NAMALWA (cell line): ENCODE measurements at regions not wholly inside any gene's neighbourhood (a gene's known extent, or its start where the extent isn't known, plus 50 kb on each side); places are given as distances from the start of the nearest gene placed in this dataset.
A peak's percentile ranks its signal among the peaks of the same experiment; 100 is the strongest.

Experiments used
- DNase-seq: peaks from one replicate; pipeline ENCODE4 v3.0.0-alpha.2; 2015; ENCODE audit warnings: low spot score

DNA sequence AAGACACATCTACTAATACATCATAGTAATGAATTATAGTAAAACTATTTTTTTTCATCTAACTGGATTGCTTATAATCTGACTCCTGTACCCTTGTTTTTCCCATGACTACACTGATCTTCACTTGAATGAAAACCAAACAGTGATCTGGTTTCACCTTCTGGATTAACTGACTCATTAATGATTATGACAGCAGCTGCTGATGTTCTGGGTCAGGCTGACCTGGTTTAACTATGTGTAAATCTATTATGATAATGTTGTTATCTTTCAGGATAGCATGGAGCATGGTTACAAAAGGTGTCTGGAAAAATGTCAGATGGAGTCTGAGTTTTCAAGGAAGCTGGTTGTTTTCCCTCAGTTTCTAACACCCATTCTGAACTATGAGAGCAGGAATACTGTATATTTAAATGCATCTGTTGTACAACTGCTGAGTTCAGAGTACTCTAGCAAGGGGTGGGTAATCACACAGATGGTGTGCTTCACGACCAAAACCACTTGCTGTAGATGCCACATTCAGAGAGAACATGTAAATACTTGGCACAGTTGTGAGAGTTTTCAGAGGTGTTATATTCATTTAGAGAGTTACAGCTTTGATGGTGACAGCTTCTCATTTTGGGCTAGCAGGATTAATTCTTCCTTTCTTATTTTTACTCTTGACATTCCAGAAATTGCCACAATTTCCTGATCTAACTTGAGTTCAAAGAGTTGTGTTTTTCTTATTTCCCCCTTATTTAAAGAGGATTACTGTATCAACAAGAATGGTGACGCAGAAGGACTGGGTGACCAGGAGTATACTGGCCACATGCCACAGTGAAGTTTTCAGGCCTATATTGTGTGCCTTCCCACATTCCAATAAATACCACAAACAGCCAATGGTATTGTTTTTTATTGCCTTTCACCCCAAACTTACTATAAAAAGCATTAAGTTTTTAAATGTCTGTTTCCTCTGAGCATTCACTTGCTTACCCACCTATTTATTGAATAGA is 249.7 kb upstream of the TET2 start:
- DNase-seq: no peak

DNA sequence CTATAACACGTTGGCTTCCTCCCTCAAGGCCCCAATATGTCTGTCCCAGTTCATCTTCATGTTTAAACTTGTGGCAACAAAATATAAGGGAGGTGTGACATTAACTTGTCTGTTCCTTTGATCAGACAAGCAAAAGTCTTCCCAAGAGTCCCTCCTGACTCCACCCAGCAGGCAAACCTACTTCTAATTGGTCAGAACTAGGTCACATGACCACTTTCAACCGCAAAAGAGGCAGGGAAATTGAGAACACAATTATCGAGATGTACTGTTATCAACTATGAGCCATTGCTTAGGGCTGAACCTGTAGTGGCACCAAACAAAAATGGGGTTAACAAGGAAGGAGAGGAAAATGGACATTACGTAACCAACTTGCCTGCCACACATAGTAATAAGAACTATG is 246.8 kb upstream of the TET2 start:
- no peak for DNase-seq

DNA sequence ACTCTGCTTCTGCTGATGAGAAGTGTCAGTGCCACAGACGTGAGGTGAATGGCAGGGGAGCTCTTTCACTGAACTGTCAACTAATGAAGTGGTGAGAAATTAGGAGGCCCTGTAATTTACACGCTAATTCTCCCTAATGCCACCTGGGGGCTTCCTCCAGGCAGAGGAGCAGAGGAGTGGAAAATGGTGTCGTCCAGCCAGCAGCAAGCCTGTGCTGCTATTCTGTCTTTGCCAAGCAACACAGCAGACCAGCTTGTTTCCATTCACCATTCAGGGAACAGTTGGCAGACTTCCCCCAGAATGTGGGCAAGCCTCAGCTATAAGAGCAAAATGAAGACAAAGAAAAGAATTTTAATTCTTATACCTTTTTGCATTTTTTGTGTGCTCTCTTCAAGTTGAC is 245.2 kb upstream of the TET2 start:
- peak; percentile 25 for DNase-seq

DNA sequence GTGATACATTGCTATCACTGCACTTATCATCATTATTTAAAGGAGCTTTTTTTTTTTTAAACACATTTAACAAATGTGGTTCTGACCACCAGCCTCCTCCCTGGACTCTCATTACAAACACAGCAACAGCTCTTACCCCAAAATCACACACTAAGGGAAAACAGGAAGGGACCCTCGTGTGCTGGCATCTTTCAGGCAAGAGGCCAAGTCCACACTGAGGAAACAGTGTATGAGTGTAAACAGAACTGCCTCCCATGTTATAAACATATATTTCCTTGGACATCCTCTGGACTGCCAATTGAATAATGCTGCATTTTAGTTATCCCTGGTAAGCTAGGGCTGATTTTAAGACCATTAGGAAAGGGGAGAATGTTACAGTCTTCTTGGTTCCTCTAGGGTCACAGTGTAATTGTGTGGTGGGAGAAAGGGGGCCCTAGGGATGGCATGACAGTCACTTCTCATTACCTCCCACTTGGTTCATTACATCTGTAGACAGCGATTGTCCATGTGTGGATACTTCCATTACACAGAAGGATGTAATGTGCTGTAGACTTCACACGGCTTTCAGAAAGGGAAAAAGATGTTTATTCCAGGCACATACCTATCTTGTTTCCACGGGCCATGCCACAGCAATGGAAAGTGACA is 244.6 kb upstream of the TET2 start:
- DNase-seq: no peak

- DNase-seq: no peak
These were observed 241.6 kb upstream of the TET2 start for GRCh38 chr4:104905065-104905464.

DNA sequence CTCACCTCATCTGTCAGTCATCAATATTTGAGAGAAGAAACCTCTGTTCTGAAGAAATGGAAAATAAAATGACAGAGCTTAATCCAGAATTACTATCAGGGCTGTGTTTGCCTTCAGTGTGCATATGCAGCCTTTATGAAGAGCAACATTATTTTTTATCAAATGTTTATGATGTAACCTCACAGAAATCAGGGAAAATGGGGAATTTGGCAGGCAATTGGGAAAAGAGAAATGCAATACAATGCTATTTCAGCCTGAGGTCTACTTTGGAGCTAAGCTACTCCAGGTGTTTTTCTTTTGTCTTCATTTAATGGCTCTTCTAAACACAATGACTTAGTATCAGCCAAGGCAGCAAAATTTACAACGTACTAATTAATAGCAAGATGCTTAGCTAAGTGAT is 241.1 kb upstream of the TET2 start:
- DNase-seq: no peak

DNA sequence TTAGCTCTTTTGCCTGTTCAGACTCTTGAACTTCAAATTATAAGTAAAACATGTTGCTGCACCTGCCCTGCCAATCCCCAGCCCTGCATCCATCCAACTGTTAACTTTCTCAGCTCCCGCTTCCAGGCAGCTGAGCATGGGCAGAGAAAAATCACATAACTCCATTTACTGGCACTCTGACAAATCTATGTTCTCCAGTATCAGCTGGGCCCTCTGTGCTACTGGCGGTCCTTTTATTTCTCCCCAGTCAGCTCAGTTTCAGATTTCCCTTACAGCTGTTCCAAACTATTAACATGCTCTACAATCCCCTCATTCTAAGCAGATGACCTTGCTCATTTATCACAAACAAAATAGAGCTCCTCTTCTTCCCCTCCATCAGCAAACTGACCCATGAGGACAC is 240.4 kb upstream of the TET2 start:
- no peak for DNase-seq

DNA sequence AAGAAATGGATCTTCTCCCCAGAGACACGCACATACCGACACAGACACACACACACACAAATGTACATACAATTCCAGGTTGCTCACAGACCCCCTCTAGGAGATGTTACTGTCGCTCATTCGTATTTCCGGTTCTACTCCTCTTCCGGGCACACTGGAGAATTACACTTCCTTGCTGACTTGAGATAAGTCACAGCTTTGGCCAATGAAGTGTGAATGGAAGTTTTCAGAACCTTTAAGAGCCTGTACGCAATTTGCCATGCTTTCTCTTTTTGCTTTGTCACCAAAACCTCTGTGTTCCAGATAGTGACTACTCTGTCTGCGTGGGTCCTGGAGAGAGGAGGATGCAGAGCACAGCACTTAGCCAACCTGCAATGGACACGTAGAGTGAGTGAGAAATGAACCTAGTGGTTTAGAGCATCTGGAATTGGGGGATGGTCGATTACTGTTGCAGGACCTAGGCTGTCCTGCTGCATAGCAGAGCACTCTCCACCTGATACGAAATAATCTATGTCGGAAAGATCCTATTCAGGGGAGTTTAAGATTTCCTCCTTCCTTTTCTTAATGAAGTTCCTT is 239.5 kb upstream of the TET2 start:
- DNase-seq: no peak

DNA sequence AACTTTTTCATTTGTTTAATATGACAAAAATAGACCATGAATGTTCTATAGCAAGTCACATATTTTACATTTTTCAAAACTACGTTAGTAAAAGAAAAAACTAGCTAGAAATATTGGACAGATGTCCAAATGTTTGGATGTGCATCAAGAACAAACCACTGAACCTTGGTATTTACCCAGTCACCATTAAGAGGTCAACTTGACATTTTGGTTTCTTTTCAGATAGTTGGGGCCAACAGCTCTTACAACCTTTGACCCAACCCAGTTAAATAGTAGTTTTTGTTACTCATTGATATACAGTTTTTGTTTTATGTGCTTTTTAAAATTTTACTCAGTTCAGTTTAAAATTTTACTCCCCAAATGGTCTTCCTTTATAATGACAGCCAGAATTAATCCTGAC is 238.7 kb upstream of the TET2 start:
- DNase-seq: no peak

DNA sequence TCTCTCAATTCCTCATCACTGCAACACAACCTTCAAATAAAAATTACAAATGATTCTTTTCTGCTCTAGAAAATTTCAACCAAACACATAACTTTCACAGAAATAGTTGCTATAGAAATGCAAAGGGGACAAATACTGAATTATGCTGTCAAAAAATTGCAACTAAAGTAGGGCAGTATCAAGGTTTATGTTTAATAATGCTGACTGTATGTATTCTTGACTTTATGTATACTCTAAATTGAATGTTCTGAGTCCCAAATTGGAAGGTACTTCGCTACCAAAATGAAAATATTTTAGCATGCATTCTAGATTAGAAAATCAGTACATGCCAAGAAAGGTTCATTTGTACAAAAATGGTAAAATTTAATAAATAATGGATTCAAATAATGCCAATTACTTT is 237.3 kb upstream of the TET2 start:
- DNase-seq: no peak

DNA sequence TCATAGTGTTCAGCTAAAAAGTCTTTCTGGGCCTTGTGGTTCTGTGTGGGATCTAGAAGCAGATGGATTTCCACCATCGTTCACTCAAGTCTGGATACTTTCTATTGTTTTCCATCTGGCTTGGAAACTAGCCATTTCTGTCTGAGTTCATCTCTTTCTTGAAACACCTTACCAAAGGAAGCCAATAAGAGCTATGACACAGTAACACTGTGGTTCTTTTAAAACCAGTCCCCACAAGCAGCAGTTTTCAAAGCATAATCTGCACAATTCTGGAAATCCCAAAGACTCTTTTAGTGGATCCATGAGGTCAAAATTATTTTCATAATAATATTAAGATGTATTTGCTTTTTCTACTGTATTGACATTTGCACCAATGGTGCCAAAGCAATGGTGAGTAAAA is 234.2 kb upstream of the TET2 start:
- DNase-seq: no peak

GRCh38 chr4:104915373-104915772 is 231.3 kb upstream of the TET2 start:
- no peak for DNase-seq

DNA sequence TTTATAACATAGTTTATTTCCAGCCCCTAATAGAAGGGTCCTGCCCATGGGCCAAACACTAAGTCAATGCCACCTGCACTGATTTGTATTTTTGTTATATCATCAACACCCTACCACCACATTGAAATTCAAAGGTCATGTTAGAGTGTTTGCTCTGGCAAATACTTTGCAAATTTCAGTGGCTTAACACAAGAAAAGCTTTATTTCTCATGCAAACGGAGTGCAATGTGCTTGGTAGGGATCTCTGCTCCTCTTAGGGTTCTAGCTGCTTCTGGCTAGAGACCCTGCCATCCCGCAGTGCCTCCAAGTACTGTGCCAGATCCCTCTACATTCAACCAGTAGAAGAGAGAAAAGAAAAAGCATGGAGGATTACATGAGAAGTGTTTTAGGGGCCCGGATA is 230.8 kb upstream of the TET2 start:
- no peak for DNase-seq

GRCh38 chr4:104919406-104919805 is 227.3 kb upstream of the TET2 start:
- no peak for DNase-seq

DNA sequence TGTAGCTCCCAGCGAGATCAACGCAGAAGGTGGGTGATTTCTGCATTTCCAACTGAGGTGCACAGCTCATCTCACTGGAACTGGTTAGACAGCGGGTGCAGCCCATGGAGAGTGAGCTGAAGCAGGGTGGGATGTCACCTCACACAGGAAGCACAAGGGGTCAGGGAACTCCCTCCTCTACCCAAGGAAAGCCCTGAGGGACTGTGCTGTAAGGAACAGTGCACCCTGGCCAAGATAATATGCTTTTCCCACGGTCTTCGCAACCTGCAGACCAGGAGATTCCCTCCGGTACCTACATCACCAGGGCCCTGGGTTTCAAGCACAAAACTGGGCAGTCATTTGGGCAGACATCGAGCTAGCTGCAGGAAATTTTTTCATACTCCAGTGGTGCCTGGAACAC is 216.4 kb upstream of the TET2 start:
- no peak for DNase-seq

DNA sequence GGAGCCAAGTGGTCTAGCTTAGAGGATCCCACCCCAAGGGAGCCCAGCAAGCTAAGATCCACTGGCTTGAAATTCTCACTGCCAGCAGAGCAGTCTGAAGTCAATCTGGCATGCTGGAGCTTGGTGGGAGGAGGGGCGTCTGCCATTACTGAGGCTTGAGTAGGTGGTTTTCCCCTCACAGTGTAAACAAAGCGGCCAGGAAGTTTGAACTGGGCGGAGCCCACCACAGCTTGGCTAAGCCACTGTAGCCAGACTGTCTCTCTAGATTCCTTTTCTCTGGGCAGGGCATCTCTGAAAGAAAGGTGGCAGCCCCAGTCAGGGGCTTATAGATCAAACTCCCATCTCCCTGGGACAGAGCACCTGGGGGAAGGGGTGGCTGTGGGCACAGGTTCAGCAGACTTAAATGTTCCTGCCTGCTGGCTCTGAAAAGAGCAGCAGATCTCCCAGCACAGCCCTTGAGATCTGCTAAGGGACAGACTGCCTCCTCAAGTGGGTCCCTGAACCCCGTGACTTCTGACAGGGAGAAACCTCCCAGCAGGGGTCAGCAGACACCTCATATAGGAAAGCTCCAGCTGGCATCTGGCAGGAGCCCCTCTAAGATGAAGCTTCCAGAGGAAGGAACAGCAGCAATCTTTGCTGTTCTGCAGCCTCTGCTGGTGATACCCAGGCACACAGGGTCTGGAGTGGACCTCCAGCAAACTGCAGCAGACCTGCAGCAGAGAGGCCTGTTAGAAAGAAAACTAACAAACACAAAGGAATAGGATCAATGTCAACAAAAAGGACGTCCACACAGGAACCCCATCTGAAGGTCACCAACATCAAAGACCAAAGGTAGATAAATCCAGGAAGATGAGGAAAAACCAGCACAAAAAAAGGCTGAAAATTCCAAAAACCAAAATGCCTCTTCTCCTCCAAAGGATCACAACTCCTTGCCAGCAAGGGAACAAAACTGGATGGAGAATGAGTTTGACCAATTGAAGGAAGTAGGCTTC is 215.6 kb upstream of the TET2 start:
- DNase-seq: peak; percentile 61

GRCh38 chr4:104938624-104939023 is 208.1 kb upstream of the TET2 start:
- DNase-seq: no peak

DNA sequence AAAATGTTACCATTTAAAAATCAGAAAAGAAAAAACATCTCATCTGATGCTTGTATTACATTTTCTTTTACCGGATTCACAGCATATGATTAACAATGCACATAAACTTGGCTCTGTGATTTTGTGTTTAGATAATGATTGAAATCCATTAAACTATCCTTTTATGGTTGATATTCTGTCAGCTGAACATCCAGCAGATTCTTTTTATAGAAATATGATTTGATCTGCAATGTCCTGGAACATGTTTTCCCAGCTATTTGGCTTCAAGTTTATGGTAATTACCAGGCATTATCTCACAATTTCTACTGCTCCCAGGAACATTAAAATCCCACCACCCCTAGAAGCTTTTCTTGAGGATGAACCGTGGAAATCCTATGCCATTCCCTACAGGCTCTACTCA is 205.7 kb upstream of the TET2 start:
- DNase-seq: no peak

- no peak for DNase-seq
These were observed 205.0 kb upstream of the TET2 start for GRCh38 chr4:104941661-104942062.

DNA sequence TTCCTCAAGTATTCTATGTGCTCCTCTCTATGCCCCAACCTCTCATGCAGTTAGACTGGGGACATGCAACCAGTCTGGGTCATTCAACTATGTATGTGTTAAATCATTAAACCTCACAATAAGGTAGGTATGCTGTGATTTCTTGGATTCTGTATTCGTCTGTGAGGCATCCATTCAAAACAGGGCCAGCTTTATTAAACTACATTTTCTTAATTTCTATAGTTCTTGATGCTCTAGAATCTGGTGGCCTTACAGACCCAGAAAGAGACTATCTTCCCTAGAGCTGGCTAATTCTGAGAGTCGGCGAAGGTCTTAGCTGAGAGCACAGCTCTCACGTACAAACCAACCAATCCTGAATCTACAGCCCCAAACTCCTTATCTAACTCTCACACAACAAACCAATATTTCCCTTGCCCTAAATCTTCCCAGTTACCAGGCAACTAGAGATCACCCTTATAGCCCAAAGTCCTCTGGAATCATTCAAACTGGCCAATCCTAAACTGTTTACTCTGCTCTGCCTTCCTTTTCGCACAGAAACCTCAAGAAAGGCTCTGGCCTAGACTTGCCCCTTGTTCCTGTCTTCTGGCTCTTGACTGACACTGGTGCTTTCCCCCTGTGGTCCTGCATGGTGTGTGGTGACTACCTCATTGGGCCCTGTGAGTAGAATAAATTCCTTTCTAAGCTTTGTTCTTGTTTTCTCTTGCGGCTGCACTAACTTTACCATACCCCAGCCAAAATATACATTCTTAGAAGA is 203.5 kb upstream of the TET2 start:
- no peak for DNase-seq

GRCh38 chr4:104944596-104944995 is 202.1 kb upstream of the TET2 start:
- DNase-seq: no peak
